PC-9 (cell line): ENCODE measurements at regions not wholly inside any gene's neighbourhood (a gene's known extent, or its start where the extent isn't known, plus 50 kb on each side); places are given as distances from the start of the nearest gene placed in this dataset.

Experiments
- BruUV-seq: library from RNA; stranded (reverse); fragments of 400-500 nt; replicated peaks from 2 replicates; lab custom pipeline; 2021; lab: Mats Ljungman, UMichigan
- CTCF ChIA-PET: fragments of 300-600 bp; sonication (Branson Sonifier 250); formaldehyde crosslinking; loops from one replicate; lab custom pipeline; 2022; ENCODE audit warnings: antibody characterized with exemption; lab: Charles Lee
- POLR2A ChIA-PET: fragments of 300-600 bp; sonication (Branson Sonifier 250); formaldehyde crosslinking; loops from one replicate; lab custom pipeline; 2022; ENCODE audit warnings: antibody characterized with exemption; ENCODE audit not compliant: unreplicated experiment; lab: Charles Lee
- DNase-seq, 2 experiments: peaks; one replicate each; pipeline versions ENCODE4 v3.0.0 to v3.0.0-alpha.2; 2015 to 2022; ENCODE audit warnings: mixed read lengths in 1 of 2
- H2AFZ ChIP-seq: fragments of 200-600 bp; sonication (generic); 2 replicates; pipeline ENCODE4 v1.8.1; 2017; ENCODE audit warnings: antibody characterized with exemption
- H3F3A ChIP-seq: fragments of 200-600 bp; sonication (generic); 2 replicates; pipeline ENCODE4 v1.8.1; 2017; ENCODE audit warnings: antibody characterized with exemption, mild to moderate bottlenecking, low read depth; ENCODE audit not compliant: insufficient read depth
- H3K27ac ChIP-seq: fragments of 200-600 bp; sonication (generic); 2 replicates; pipeline ENCODE4 v1.6.1; 2016; ENCODE audit warnings: mixed run types
- H3K27me3 ChIP-seq: fragments of 200-600 bp; sonication (generic); 2 replicates; pipeline ENCODE4 v1.6.1; 2016; ENCODE audit warnings: low read depth, mixed run types; ENCODE audit not compliant: insufficient read depth
- H3K36me3 ChIP-seq: fragments of 200-600 bp; sonication (generic); 2 replicates; pipeline ENCODE4 v1.6.1; 2016; ENCODE audit warnings: low read depth, mixed run types
- H3K4me1 ChIP-seq: fragments of 200-600 bp; sonication (generic); replicated peaks from 2 replicates; pipeline ENCODE4 v1.6.1; 2016; ENCODE audit warnings: mixed run types; ENCODE audit not compliant: insufficient read depth
- H3K4me2 ChIP-seq: fragments of 200-600 bp; sonication (generic); 2 replicates; pipeline ENCODE4 v1.6.1; 2017; ENCODE audit warnings: mixed run types
- H3K4me3 ChIP-seq: fragments of 200-600 bp; sonication (generic); 2 replicates; pipeline ENCODE4 v1.6.1; 2016; ENCODE audit warnings: mixed run types
- H3K79me2 ChIP-seq: fragments of 200-600 bp; sonication (generic); 2 replicates; pipeline ENCODE4 v1.6.1; 2017; ENCODE audit warnings: low read depth, mixed run types
- H3K9me2 ChIP-seq: fragments of 200-600 bp; sonication (generic); 2 replicates; pipeline ENCODE4 v1.8.1; 2017; ENCODE audit warnings: mild to moderate bottlenecking; ENCODE audit not compliant: insufficient read depth
- H3K9me3 ChIP-seq: fragments of 200-600 bp; sonication (generic); 2 replicates; pipeline ENCODE4 v1.8.1; 2016; ENCODE audit warnings: low read depth; ENCODE audit not compliant: insufficient read depth
- H4K20me1 ChIP-seq: fragments of 200-600 bp; sonication (generic); 2 replicates; pipeline ENCODE4 v1.8.1; 2017; ENCODE audit not compliant: insufficient read depth
- CTCF ChIP-seq: fragments of 200-600 bp; sonication (generic); conservative IDR thresholded peaks from 2 replicates; pipeline ENCODE4 v1.6.1; 2017; ENCODE audit warnings: mixed run types, antibody characterized with exemption, mild to moderate bottlenecking, moderate library complexity
- EZH2 ChIP-seq: fragments of 200-600 bp; sonication (generic); IDR thresholded peaks from 2 replicates; pipeline ENCODE4 v1.8.0; 2017; ENCODE audit warnings: antibody characterized with exemption, low read depth
- intact Hi-C: fragments of 100-400 bp; cut with micrococcal nuclease; formaldehyde crosslinking; loops from one replicate; pipeline ENCODE4 v1.10.0; 2022; ENCODE audit not compliant: unreplicated experiment

- Histone ChIP-seq H3K27me3 (no peaks in the 10 kb centered on the region), H3F3A (no peaks in the 10 kb centered on the region), H3K36me3 (no peaks in the 10 kb centered on the region), H2AFZ (no peak overlapping the region), H3K9me3 (no peaks in the 10 kb centered on the region), H4K20me1 (no peaks in the 10 kb centered on the region), H3K4me1 (no peaks in the 10 kb centered on the region), H3K27ac (no peak overlapping the region), H3K4me2 (no peak overlapping the region), H3K4me3 (no peak overlapping the region; the same call in 1 of the 2 replicates), H3K79me2 (no peaks in the 10 kb centered on the region), H3K9me2 (no peaks in the 10 kb centered on the region)
- no TSS peak for BruUV-seq
- CTCF ChIA-PET, result no interaction called here
- intact Hi-C loops, result no loop called here
- no peak for DNase-seq
- TF ChIP-seq CTCF (no peak), EZH2 (no peak)
- POLR2A ChIA-PET, result no interaction called here
Measured at GRCh38 chr4:126136922-126137781, 822.4 kb downstream of the FAT4 start.

GRCh38 chr4:126137782-126138170 is 823.0 kb downstream of the FAT4 start:
- Histone ChIP-seq H3F3A (no peaks in the 10 kb centered on the region), H2AFZ (no peak overlapping the region), H3K79me2 (no peaks in the 10 kb centered on the region), H3K9me3 (no peaks in the 10 kb centered on the region), H3K4me1 (no peaks in the 10 kb centered on the region), H3K27me3 (no peaks in the 10 kb centered on the region), H3K36me3 (no peaks in the 10 kb centered on the region), H3K27ac (no peak overlapping the region), H3K4me3 (no peak overlapping the region), H3K4me2 (no peak overlapping the region), H4K20me1 (no peaks in the 10 kb centered on the region), H3K9me2 (no peaks in the 10 kb centered on the region)
- TF ChIP-seq CTCF, result no peak
- no peak for TF ChIP-seq EZH2
- intact Hi-C loops, result no loop called here
- ChIA-PET CTCF (no interaction called here), POLR2A (no interaction called here)
- DNase-seq, result no peak
- no TSS peak for BruUV-seq

- Histone ChIP-seq H3F3A (no peaks in the 10 kb centered on the region), H3K79me2 (no peaks in the 10 kb centered on the region), H3K36me3 (no peaks in the 10 kb centered on the region), H3K27ac (no peak overlapping the region), H3K4me2 (no peak overlapping the region), H2AFZ (no peak overlapping the region), H3K4me3 (no peak overlapping the region), H3K4me1 (no peaks in the 10 kb centered on the region), H3K9me3 (no peaks in the 10 kb centered on the region; the same call in 1 of the 2 replicates), H3K9me2 (no peaks in the 10 kb centered on the region), H3K27me3 (no peaks in the 10 kb centered on the region), H4K20me1 (peaks cover 3% of the 10 kb centered on the region; the same call in 1 of the 2 replicates)
- CTCF ChIA-PET, result no interaction called here
- TF ChIP-seq CTCF (no peak), EZH2 (no peak)
- BruUV-seq, result no TSS peak
- DNase-seq, result no peak
- intact Hi-C loops, result no loop called here
- POLR2A ChIA-PET, result no interaction called here
Measured at GRCh38 chr4:126144543-126145237, 829.9 kb downstream of the FAT4 start.
